Liver (tissue), 8 donors: ENCODE measurements at regions not wholly inside any gene's neighbourhood (a gene's known extent, or its start where the extent isn't known, plus 50 kb on each side); places are given as distances from the start of the nearest gene placed in this dataset.

ENCODE experiments used
- DNase-seq: peaks from one replicate; pipeline ENCODE4 v3.0.0-alpha.2; 2017; ENCODE audit warnings: low spot score
- H3K27ac ChIP-seq, 2 donors: one replicate each; pipeline ENCODE4 v1.7.0; 2013; ENCODE audit warnings: inconsistent platforms in 2 of 2, low read length in 2 of 2, control low read depth in 1 of 2, low read depth in 1 of 2, mild to moderate bottlenecking in 1 of 2
- H3K27me3 ChIP-seq, 4 donors: one replicate each; pipeline versions ENCODE4 v1.6.1 to v1.7.0; 2013; ENCODE audit warnings: low read length in 3 of 4, inconsistent platforms in 1 of 4, mild to moderate bottlenecking in 1 of 4, moderate library complexity in 1 of 4; ENCODE audit not compliant: control insufficient read depth in 4 of 4, insufficient read depth in 4 of 4
- H3K36me3 ChIP-seq, 4 donors: one replicate each; pipeline versions ENCODE4 v1.6.1 to v1.7.0; 2013; ENCODE audit warnings: low read length in 3 of 4, mild to moderate bottlenecking in 3 of 4, low read depth in 1 of 4, moderate library complexity in 1 of 4; ENCODE audit not compliant: control insufficient read depth in 4 of 4, insufficient read depth in 3 of 4
- H3K4me1 ChIP-seq, 4 donors: one replicate each; pipeline versions ENCODE4 v1.6.1 to v1.7.0; 2013; ENCODE audit warnings: low read length in 3 of 4, mild to moderate bottlenecking in 3 of 4, moderate library complexity in 1 of 4; ENCODE audit not compliant: control insufficient read depth in 4 of 4, insufficient read depth in 4 of 4
- H3K4me3 ChIP-seq, 3 donors: one replicate each; pipeline versions ENCODE4 v1.6.1 to v1.7.0; 2013; ENCODE audit warnings: low read length in 3 of 3, control low read depth in 1 of 3, low read depth in 1 of 3, mild to moderate bottlenecking in 1 of 3
- H3K9ac ChIP-seq, 2 donors: one replicate each; pipeline ENCODE4 v1.7.0; 2013; ENCODE audit warnings: low read length in 2 of 2, mild to moderate bottlenecking in 2 of 2, moderate library complexity in 2 of 2, control low read depth in 1 of 2, low read depth in 1 of 2
- H3K9me3 ChIP-seq, 4 donors: one replicate each; pipeline versions ENCODE4 v1.6.1 to v1.7.0; 2013; ENCODE audit warnings: low read length in 3 of 4; ENCODE audit not compliant: control insufficient read depth in 4 of 4
- EGR1 ChIP-seq, 2 donors: IDR thresholded peaks; 2 replicates each; pipeline ENCODE4 v1.6.1; 2016 to 2018; ENCODE audit warnings: antibody characterized with exemption in 2 of 2, low read depth in 2 of 2
- FOXA1 ChIP-seq: IDR thresholded peaks from 2 replicates; pipeline ENCODE4 v1.6.1; 2016; ENCODE audit warnings: antibody characterized with exemption
- FOXA2 ChIP-seq: IDR thresholded peaks from 2 replicates; pipeline ENCODE4 v1.6.1; 2016; ENCODE audit warnings: antibody characterized with exemption
- HNF4A ChIP-seq, 2 donors: conservative IDR thresholded peaks; 2 replicates each; pipeline ENCODE4 v1.6.1; 2016; ENCODE audit warnings: antibody characterized with exemption in 2 of 2, mild to moderate bottlenecking in 2 of 2
- HNF4G ChIP-seq: IDR thresholded peaks from 2 replicates; pipeline ENCODE4 v1.6.1; 2016; ENCODE audit warnings: antibody characterized with exemption
- NR2F2 ChIP-seq: IDR thresholded peaks from 2 replicates; pipeline ENCODE4 v1.6.1; 2016; ENCODE audit warnings: antibody characterized with exemption
- RAD21 ChIP-seq, 2 donors: IDR thresholded peaks; 2 replicates each; pipeline ENCODE4 v1.6.1; 2016; ENCODE audit warnings: antibody characterized with exemption in 2 of 2, mild to moderate bottlenecking in 2 of 2
- RXRA ChIP-seq, 2 donors: IDR thresholded peaks; 2 replicates each; pipeline ENCODE4 v1.6.1; 2017 to 2018; ENCODE audit warnings: antibody characterized with exemption in 2 of 2, mild to moderate bottlenecking in 1 of 2
- SP1 ChIP-seq: IDR thresholded peaks from 2 replicates; pipeline ENCODE4 v1.6.1; 2018; ENCODE audit warnings: antibody characterized with exemption, mild to moderate bottlenecking
- TAF1 ChIP-seq: conservative IDR thresholded peaks from 2 replicates; pipeline ENCODE4 v1.6.1; 2016; ENCODE audit warnings: antibody characterized with exemption, mild to moderate bottlenecking
- YY1 ChIP-seq: IDR thresholded peaks from 2 replicates; pipeline ENCODE4 v1.6.1; 2016; ENCODE audit warnings: antibody characterized with exemption, mild to moderate bottlenecking
- WGBS: extraction: QIAGEN DNeasy Blood & Tissue Kit; methylation state at CpG from one replicate; pipeline ENCODE4 v1.1.7; 2013; 5-methylcytosine and 5-hydroxymethylcytosine counted together
- TF ChIP-seq, protein P1 (sequence below): IDR thresholded peaks from 2 replicates; pipeline ENCODE4 v1.6.1; 2016; ENCODE audit warnings: antibody characterized with exemption, mild to moderate bottlenecking
- TF ChIP-seq, protein P2 (sequence below): fragments of 150-350 bp; IDR thresholded peaks from 2 replicates; pipeline ENCODE4 v1.5.1; 2017; ENCODE audit warnings: improper control_type of control experiment, low read depth, low read length; ENCODE audit not compliant: missing input control
- TF ChIP-seq, protein P3 (sequence below): IDR thresholded peaks from 2 replicates; pipeline ENCODE4 v1.6.1; 2016; ENCODE audit warnings: antibody characterized with exemption
- TF ChIP-seq, protein P4 (sequence below): IDR thresholded peaks from 2 replicates; pipeline ENCODE4 v1.6.1; 2016; ENCODE audit warnings: antibody characterized with exemption
- TF ChIP-seq, protein P5 (sequence below): IDR thresholded peaks from 2 replicates; pipeline ENCODE4 v1.6.1; 2016; ENCODE audit warnings: antibody characterized with exemption
- donor health status: healthy.
- donor health status: healthy.
- donor health status: healthy.
- donor health status: healthy.
- donor health status: healthy.

DNA sequence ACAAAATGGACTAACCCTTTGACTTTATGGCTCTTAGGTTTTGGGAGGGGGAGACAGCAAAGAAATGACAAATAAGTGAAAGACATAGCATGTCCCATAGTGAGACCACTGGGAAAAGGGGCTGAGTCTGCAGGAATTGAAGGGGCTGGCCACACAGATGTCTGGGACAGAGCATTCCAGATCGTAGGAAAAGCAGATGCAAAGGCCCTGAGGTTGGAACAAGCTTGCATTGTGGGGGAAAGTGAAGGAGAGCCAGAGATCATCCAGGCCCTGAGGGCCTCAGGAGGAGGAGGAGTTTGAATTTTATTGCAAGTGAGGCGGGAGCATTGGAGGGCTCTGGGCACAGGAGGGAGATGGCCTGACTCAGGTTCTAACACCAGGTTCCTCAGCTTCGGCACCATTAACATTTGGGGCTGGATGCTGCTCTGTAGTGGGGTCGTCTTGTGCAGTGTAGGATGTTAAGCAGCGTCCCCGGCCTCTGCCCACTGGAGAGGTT is 97.5 kb downstream of the CEBPB start:
- Histone ChIP-seq H3K9me3 (no peaks in the 10 kb centered on the region), H3K4me1 (peaks cover 10 to 25% (median 18%) of the 10 kb centered on the region in 4 donors), H3K9ac (no peak overlapping the region), H3K27ac (no peak overlapping the region), H3K27me3 (no peaks in the 10 kb centered on the region), H3K36me3 (no peaks in the 10 kb centered on the region), H3K4me3 (no peak overlapping the region)
- TF ChIP-seq, protein P1, sequence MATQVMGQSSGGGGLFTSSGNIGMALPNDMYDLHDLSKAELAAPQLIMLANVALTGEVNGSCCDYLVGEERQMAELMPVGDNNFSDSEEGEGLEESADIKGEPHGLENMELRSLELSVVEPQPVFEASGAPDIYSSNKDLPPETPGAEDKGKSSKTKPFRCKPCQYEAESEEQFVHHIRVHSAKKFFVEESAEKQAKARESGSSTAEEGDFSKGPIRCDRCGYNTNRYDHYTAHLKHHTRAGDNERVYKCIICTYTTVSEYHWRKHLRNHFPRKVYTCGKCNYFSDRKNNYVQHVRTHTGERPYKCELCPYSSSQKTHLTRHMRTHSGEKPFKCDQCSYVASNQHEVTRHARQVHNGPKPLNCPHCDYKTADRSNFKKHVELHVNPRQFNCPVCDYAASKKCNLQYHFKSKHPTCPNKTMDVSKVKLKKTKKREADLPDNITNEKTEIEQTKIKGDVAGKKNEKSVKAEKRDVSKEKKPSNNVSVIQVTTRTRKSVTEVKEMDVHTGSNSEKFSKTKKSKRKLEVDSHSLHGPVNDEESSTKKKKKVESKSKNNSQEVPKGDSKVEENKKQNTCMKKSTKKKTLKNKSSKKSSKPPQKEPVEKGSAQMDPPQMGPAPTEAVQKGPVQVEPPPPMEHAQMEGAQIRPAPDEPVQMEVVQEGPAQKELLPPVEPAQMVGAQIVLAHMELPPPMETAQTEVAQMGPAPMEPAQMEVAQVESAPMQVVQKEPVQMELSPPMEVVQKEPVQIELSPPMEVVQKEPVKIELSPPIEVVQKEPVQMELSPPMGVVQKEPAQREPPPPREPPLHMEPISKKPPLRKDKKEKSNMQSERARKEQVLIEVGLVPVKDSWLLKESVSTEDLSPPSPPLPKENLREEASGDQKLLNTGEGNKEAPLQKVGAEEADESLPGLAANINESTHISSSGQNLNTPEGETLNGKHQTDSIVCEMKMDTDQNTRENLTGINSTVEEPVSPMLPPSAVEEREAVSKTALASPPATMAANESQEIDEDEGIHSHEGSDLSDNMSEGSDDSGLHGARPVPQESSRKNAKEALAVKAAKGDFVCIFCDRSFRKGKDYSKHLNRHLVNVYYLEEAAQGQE, result no peak
- TF ChIP-seq SP1 (no peak), FOXA1 (no peak)
- TF ChIP-seq, protein P2, sequence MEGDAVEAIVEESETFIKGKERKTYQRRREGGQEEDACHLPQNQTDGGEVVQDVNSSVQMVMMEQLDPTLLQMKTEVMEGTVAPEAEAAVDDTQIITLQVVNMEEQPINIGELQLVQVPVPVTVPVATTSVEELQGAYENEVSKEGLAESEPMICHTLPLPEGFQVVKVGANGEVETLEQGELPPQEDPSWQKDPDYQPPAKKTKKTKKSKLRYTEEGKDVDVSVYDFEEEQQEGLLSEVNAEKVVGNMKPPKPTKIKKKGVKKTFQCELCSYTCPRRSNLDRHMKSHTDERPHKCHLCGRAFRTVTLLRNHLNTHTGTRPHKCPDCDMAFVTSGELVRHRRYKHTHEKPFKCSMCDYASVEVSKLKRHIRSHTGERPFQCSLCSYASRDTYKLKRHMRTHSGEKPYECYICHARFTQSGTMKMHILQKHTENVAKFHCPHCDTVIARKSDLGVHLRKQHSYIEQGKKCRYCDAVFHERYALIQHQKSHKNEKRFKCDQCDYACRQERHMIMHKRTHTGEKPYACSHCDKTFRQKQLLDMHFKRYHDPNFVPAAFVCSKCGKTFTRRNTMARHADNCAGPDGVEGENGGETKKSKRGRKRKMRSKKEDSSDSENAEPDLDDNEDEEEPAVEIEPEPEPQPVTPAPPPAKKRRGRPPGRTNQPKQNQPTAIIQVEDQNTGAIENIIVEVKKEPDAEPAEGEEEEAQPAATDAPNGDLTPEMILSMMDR, result no peak
- 96% methylated on average over 6 of the region's 6 CpGs for WGBS
- DNase-seq, result no peak

DNA sequence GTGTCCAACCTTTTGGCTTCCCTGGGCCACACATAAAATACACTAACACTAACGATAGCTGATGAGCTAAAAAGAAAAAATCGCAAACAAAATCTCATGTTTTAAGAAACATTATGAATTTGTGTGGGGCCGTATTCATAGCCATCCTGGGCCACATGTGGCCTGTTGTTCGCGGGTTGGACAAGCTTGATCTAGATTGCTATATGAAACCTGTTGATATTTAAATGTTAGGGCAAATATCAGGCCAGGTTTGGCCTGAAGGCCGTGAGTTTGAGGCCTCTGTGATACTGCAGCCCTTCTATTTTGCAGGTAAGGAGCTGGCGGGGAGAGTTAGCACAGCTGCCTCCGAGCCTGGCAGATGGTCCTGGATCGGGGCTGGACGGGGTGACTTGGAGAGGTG is 99.0 kb downstream of the CEBPB start:
- TF ChIP-seq FOXA2 (no peak), HNF4A (conservative IDR thresholded peaks at IDR 0.05) (no peak), NR2F2 (no peak), RAD21 (IDR thresholded peaks at IDR 0.05) (no peak), YY1 (no peak)
- TF ChIP-seq, protein P3, sequence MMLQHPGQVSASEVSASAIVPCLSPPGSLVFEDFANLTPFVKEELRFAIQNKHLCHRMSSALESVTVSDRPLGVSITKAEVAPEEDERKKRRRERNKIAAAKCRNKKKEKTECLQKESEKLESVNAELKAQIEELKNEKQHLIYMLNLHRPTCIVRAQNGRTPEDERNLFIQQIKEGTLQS, result no peak
- TF ChIP-seq, protein P4, sequence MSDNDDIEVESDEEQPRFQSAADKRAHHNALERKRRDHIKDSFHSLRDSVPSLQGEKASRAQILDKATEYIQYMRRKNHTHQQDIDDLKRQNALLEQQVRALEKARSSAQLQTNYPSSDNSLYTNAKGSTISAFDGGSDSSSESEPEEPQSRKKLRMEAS, result no peak
- DNase-seq, result no peak
- 97% methylated on average over 10 of the region's 10 CpGs for WGBS

DNA sequence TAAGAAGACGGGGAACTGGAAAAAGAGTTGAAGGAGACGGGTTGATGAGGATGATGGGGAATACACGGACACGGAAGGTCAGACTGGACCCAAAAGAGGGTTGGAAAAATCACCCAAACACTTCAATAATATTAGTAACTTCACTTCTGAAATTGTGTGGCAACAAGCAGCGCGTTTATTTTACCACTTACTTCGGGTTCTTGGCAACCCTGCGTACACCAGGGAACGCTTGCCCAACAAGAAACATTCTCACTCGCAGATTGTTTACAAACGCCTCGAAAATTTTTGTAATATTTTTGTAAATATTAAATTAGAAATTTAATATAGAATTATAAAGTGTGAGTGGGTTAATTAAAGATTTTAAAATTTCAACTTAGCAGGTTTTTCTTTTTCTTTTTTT is 99.5 kb downstream of the CEBPB start:
- H3K4me1 ChIP-seq, result peaks cover 7 to 30% (median 17%) of the 10 kb centered on the region in 4 donors
- WGBS, result 84% methylated on average over 12 of the region's 12 CpGs
- no peak overlapping the region for H3K27ac ChIP-seq
- DNase-seq, result no peak
- H3K9me3 ChIP-seq, result no peaks in the 10 kb centered on the region
- no peaks in the 10 kb centered on the region for H3K36me3 ChIP-seq
- H3K4me3 ChIP-seq, result no peak overlapping the region
- H3K27me3 ChIP-seq, result no peaks in the 10 kb centered on the region
- H3K9ac ChIP-seq, result no peak overlapping the region
- TF ChIP-seq HNF4G (no peak), RXRA (IDR thresholded peaks at IDR 0.05) (no peak), YY1 (no peak), FOXA2 (no peak), EGR1 (IDR thresholded peaks at IDR 0.05; ENCODE audit: low read depth in 2 of 2) (no peak), RAD21 (IDR thresholded peaks at IDR 0.05) (no peak), TAF1 (no peak), HNF4A (conservative IDR thresholded peaks at IDR 0.05) (no peak), FOXA1 (no peak)
- TF ChIP-seq, protein P2, result no peak
- TF ChIP-seq, protein P5, sequence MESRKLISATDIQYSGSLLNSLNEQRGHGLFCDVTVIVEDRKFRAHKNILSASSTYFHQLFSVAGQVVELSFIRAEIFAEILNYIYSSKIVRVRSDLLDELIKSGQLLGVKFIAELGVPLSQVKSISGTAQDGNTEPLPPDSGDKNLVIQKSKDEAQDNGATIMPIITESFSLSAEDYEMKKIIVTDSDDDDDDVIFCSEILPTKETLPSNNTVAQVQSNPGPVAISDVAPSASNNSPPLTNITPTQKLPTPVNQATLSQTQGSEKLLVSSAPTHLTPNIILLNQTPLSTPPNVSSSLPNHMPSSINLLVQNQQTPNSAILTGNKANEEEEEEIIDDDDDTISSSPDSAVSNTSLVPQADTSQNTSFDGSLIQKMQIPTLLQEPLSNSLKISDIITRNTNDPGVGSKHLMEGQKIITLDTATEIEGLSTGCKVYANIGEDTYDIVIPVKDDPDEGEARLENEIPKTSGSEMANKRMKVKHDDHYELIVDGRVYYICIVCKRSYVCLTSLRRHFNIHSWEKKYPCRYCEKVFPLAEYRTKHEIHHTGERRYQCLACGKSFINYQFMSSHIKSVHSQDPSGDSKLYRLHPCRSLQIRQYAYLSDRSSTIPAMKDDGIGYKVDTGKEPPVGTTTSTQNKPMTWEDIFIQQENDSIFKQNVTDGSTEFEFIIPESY, result no peak

More for the DNA sequence above, 99.0 kb downstream of the CEBPB start:
- Histone ChIP-seq H3K4me1 (peaks cover 7 to 31% (median 17%) of the 10 kb centered on the region in 4 donors), H3K27me3 (no peaks in the 10 kb centered on the region), H3K9ac (no peak overlapping the region), H3K9me3 (no peaks in the 10 kb centered on the region), H3K4me3 (no peak overlapping the region), H3K36me3 (no peaks in the 10 kb centered on the region), H3K27ac (no peak overlapping the region)
